M059J (cell line): ENCODE measurements at regions not wholly inside any gene's neighbourhood (a gene's known extent, or its start where the extent isn't known, plus 50 kb on each side); places are given as distances from the start of the nearest gene placed in this dataset.

Experiments used
- DNase-seq: peaks from one replicate; pipeline ENCODE4 v3.0.0-alpha.2; 2012; ENCODE audit warnings: low read depth

DNA sequence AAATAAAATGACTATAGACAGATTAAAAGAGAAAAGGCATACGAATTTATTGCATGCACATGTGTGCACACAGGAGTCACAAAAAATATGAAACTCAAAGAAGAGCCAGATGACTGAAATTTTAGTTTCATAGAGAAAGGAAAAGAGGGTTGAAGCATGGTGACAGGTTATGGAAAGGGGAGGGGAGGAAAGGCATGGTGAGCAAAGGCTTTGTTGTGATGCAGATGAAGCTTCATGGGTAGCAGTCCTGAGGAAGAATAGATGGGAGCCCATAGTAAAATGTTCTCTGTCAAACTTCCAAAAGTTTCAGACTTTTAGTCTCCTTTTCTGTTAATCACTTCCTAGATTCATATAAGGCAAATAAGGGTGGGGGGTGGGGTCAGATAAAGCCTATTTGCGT, 612.7 kb upstream of the ATP2B1 start:
- DNase-seq = no peak

DNA sequence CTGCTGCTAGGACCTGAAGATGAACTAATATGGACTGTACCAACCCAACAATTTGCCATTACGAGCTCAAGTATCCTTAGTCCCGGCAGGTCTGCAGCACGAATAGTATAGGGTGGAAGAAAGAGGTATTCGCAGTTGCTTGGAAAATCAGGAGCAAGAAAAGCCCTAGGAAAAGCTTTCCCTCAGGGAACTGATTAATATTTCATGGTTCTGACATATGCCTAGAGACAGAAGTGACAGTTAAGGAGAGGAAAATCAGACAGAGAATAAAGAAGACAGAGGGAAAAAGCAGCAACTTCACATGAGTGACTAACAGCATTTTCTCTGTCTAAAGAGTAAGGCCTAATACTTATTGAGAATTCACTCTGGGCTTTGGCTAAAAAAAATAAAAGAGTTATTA, 602.9 kb upstream of the ATP2B1 start:
- no peak for DNase-seq

DNA sequence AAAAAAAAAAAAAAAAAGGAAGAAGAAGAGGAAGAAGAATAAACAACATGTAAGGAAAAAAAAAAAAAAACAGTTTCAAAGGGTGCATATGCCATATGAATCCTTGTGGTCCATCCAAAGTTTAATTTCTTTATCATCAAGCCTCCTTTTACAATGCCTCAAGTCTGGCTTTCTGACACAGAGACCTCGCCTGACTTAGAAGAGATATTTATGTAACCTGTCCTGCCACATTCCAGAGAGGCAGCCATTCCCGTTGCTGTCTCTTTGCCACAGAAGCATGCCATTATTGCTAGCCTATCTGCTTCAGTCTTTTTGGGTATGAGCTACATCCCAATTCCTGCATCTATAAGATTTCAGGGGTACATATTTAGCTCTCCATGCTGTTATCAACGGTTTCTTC, 596.7 kb upstream of the ATP2B1 start:
- no peak for DNase-seq

DNA sequence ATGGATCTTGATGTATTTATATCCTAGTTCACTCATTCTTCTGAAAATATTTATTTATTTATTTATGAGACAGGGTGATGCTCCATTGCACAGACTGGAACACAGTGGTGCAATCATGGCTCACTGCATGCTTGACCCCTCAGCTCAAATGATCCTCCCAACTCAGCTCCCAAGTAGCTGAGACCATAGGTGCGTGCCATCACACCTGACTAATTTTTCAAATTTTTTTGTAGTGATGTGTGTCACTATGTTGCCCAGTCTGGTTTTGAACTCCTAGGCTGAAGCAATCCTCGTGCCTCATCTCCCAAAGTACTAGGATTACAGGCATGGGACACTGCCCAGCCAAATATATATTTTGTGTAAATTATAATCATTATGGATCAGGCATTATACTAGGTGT, 595.6 kb upstream of the ATP2B1 start:
- DNase-seq = no peak

DNA sequence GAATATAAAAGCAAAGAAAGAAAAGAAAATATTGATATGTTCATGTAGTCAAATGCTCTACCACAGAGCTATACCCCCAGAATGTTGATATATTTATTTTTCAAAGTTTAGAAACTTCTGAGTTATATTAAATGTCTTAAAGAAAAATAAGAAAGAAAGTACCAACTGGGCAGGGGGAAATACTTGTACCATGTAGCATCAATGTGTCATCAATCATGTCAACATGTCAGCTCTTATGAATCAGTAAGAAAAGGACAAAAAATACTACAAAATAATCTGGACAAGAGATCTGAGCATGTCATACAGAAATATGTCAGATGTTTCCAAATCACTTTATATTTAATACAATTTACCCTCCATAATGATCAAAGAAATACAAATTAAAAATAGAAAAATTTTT, 595.1 kb upstream of the ATP2B1 start:
- DNase-seq = no peak

DNA sequence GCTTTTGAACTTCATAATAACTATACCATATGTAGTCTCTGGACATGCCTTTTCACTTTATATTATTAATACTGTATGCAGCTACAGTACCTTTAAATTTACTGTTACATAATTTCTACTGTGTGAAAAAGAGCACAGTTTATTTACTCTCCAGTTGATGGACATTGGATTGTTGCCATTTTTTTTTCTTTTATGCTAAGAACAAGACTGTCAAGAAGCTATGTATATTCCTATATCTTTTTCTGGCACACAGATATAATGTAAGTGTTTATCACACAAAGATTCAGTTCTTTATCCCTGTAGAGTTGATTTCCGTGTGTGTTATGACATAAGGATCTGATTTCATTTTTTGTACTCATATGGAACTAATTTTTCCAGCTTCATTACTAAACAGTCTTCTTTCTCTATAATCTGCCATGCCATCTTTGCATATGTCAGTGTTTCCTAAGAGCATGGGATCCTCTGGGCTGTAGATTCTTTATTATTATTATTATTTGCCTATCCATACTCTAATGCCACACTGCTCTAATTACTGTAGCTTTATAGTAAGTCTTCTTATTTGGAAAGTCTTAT, 593.0 kb upstream of the ATP2B1 start:
- DNase-seq = no peak

DNA sequence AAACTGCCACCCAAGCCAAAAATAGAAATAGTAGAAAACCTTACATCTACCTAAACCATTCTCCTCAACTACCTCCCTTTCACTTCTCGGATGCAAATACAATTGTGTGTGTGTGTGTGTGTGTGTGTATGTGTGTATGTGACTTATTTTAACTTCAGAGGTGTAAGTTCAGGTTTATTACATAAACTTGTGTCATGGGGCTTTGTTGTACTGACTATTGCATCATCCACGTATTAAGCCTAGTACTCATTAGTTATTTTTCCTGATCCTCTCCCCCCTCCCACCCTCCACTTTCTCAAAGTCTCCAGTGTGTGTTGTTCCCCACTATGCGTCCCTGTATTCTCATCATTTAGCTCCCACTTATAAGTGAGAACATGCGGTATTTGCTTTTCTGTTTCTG, 592.5 kb upstream of the ATP2B1 start:
- no peak for DNase-seq

DNA sequence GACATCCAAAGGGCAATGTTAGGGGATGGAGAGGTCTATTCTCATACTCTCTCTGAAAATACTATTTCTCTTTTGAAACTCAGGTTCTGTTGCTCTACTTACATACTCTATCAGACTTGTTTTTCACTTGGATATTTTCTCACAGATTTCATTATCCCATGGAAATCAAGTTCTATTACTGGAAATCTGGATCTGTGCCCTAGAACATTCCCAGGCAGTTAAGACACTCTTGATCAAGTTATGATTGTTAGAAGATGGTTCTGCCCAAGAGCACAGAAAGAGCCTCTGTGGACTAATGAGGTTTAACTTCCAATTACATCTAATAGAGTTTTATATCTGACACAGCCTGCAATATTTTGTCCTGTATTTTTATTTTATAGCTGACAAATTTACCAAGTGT, 591.0 kb upstream of the ATP2B1 start:
- DNase-seq = no peak

DNA sequence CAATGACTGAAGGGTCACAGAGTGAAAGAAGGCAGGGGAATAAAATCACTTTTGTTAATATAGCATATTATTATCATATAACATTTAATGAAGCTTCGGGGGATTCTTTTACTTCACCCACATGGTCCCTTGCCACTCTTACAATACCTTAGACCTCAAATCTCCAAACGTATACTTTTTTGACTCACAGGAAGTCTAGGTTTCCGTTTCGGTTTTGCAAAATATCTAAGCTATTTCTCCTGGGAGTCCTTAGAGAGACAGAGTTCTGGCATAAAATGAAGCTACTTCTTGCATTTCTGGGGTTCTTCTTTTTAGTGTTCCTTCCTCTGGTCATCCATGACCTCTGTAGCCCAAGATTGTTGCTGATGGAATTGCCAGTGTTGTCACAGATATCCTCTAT, 590.5 kb upstream of the ATP2B1 start:
- DNase-seq = peak; percentile 27

DNA sequence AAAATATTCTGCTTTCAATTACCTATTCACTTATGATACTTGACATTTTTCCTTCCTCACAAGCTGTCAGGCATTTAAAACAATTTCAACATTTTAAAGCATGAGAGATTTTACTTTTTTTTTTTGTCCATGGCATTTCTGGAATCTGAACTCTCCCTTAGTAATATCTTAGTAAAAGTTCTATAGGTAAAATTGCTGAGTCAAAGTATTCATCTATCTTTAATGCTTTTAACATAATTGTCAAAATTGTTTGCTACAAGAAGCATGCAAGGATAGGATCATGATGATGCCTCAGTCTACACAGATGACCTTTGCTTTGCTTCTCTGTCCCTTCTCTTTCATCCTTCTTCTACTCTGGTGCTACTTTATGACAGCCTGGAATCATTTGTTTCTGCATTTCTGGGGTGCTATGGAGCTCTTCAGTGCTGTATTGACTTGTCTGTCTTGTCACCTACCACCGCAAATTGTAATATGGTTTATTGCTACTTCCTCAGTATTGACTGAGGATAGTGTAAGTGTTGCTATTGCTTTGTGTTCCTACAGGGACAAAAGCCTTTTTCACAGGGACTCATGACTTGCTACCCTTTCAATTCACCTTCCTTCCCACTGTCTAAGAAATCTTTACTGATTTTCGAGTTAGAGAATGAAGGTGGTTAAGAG, 589.8 kb upstream of the ATP2B1 start:
- DNase-seq = no peak

DNA sequence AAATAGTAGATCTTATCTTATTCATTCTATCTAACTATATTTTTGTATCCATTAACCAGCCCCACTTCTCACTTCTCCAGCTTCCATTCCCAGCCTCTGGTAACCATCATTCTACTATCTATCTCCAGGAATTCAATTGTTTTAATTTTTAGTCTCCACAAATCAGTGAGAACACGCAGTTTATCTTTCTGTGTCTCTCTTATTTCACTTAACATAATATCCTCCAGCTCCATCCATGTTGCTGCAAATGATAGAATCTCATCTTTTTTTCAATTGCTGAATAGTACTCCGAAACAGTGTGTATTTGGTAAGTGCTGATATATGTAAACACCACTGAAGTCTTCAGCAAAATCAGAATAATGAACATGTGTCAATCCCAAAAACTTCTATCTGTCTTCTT, 587.2 kb upstream of the ATP2B1 start:
- DNase-seq = no peak

DNA sequence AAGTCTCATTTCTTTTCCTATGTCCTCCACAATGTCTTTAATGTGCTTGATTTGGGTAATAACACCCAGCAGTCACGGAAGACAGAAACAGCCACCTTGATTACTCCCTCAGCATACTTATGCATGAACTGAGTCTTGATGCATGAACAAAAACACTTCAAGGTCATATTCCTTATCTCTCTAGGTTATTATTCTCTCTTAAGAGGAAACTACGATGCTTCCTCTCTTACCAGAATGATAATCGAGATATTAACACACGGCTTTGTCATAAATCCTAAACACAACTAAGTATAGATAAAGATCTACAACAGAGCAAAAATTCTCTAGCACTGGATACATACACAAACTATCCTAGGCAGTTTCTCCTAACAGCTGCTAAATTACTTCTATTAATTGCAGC, 583.5 kb upstream of the ATP2B1 start:
- DNase-seq = no peak

DNA sequence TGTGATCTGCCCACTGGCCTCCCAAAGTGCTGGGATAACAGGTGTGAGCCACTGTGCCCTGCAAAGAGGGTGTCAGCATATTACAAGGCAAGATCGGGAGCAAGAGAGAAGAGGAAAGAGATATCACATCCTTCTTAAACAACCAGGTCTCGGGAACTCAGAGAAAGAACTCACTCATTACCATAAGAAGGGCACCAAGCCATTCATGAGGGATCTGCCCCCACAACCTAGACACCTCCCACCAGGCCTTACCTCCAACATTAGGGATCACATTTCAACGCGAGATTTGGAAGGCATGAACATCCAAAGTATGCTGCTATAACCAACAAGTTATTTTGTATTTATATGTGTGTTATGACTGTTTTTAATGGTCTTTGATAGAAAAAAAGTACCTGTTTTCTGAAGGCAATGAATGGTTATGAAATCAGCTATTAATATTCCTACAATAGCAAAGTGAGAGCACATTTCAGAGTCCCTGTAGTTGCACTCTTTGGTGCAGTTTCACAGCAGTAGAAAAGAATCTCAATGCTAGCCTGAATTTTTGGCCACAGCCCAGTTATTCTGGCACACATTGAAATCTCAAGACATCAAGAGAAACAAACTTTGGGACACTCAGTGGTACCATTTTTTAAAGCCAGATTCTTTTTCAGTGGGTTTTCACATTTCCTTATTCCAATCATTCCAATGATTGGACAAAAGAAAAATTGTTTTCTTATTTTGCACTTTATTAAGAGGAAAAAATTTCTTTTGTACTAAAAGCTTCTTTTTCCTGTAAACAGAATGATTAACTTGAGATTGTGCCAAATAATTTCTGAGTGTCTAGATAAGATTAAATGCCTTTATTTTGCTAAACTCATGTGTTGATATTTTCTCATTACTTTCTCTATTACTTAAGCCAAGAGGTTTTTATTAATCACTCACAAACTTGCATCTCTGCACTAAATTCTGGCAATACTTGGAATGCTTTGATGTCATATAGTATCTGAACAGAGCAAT, 582.6 kb upstream of the ATP2B1 start:
- no peak for DNase-seq

DNA sequence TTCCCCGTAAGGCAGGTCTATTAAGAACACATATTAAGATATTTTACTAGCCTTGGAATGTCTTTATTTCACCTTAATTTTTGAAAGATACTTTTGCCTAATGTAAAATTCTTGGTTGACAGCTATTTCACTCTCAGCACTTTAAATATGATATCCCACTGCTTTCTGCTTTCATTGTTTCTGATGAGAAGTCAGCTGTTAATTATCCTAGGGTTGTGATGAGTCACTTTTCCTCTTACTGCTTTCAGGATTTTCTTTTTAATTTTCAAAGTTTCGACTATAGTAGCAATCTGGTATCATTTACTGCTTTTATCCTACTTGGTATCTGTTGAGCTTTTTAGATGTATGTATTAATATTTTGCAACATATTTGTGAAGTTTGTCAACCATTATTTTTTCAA, 578.9 kb upstream of the ATP2B1 start:
- no peak for DNase-seq

DNA sequence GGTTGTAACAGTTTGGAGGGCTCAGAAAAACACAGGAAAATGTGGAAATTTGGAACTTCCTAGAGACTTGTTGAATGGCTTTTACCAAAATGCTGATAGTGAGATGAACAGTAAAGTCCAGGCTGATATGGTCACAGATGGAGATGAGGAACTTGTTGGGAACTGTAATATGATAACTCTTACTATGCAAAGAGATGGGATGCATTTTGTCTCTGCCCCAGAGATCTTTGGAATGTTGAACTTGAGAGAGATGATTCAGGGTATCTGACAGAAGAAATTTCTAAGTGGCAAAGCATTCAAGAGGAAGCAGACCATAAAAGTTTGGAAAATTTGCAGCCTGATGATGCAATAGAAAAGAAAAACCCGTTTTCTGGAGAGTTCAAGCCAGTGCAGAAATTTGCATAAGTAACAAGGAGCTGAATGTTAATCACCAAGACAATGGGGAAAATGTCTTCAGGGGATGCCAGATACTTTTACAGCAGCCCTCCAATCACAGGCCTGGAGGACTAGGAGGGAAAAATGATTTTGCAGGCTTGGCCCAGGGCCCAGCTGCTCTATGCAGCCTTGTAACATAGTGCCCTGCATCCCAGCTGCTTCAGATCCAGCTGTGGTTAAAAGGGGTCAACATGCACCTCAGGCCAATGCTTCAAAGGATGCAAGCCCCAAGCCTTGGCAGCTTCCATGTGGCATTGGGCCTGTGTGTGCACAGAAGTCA, 572.7 kb upstream of the ATP2B1 start:
- DNase-seq = no peak

DNA sequence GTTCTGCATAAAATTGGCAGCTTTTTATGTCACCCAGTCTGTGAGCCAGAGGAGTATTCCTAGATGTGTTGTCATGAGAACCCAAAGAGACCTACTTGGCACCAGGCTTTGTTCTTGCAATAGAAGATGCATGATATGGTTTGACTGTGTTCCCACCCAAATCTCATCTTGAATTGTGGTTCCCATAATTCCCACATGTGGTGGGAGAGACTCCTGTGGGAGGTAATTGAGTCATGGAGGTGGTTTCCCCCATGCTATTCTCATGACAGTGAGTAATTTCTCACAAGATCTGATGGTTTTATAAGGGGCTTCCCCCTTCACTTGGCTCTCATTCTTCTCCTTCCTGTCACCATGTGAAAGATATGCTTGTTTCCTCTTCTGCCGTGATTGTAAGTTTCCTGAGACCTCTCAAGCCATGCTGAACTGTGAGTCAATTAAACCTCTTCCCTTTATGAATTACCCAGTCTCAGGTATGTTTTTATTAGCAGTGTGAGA, 572.0 kb upstream of the ATP2B1 start:
- peak; percentile 28 for DNase-seq

DNA sequence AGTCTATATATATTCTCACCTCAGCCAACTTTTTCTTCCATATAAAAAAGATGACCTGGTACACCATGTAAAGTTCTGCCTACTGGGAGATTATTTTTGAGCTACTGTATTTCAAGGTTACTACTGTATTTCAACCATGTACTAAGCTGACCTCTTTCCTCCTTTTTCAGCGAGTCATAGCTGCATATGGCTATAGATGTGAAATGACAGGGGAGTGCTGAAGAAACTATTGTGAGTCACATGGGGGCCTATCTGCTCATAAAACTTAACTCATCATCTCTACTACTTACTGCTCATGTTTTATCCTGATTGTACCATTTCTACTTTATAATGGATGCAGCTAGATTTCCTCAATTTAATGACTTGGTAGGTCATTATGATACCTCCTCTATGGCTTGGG, 571.4 kb upstream of the ATP2B1 start:
- no peak for DNase-seq

DNA sequence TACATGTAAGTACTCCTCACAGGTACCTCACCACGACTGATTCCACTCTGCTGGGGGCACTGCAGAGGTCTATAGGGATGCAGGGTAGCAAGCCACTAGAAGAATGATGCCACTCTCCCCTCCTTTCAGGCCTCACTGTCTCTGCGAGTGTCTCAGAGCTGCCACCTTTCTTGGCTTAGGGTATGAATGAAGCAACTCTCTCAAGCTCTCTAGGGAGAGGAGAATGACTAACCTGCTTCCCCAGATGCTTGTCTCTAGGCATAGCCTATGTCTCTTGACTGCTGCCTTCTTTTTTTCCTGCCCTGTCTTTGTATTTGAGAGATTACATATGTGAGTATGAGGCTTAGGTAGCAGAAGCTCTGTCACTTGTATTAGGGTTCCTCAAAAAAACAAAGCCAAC, 566.5 kb upstream of the ATP2B1 start:
- DNase-seq = no peak

DNA sequence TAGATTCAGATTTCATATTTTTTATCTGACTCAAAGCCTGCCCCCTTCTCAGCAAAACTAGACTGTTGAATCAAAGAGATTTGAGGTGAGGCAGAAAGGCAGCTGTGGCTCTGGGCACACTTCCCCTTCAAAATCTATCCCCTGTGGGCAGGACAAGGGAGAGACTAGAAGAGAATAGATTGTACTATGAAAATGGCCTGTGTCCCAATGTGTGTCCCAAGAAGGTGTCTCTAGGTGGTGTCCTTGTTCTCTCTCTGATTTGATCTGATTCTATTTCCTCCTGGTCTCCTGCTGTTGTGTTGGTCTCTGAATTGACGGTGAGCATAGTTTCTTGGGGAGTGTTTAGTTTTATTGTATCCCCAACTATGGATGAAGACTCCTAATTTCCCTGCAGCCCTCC, 565.8 kb upstream of the ATP2B1 start:
- no peak for DNase-seq

DNA sequence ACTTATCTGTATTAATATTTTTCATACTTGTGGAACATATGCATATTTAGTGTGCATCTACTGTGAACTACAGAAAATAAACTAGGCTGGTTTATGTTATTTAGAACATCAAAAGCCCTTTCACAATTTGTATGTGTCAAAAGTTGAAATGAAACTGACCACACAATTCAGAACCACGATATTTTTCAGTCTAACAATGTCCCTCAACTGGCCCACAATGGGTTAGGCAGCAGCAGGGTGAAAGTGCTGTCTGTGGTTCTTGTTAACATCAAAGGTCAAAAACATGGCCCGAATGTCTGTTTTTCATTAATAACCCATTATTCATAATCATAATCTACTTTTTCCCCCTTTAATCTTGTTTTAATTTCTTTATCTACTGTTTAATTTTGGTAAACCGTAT, 559.9 kb upstream of the ATP2B1 start:
- no peak for DNase-seq

DNA sequence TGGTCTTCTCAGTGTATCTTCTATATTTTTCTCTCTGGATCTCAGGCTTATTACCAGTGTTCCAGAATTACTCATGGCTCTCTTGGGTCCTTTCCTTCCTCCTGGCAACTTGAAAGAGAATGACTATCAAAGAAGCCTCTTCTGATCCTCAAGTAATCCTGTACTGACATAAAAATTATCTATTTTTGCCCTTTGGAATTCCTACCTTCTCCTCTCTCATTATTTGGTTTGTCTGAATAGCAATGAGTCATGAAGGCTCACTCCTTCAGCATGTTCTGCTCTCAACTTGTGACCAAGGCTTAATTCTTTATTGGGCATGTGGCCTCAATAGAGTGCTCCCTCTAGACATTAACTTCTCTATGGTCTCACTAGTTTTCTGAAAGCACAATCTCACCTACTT, 553.6 kb upstream of the ATP2B1 start:
- peak; percentile 32 for DNase-seq

DNA sequence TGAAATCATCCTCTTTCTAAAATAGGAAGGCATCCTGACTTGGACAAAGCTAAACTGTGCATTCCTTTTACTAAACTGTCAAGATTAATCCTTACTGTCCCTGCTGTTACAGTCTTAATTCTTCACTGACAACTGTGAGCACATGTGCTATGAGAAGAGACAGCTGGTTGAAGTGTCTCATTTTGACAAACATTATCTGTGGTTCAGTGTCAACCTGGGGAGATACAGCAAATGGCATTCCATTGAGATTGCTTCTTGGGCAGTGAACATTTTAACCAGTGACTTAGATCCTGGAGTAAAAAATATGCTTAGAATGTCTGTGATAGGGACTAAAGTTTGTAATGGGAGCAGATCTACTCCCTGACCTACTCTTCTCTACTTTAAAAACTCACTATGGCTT, 552.6 kb upstream of the ATP2B1 start:
- DNase-seq = no peak
